ENCODE measurements at regions not wholly inside any gene's neighbourhood (a gene's known extent, or its start where the extent isn't known, plus 50 kb on each side); places are given as distances from the start of the nearest gene placed in this dataset.

- TF ChIP-seq CTCF (IDR thresholded peaks at IDR 0.05) = no peak
- TF ChIP-seq POLR2A (IDR thresholded peaks at IDR 0.05) = no peak
These were observed 911.9 kb upstream of the LRRN3 start for GRCh38 chr7:110179037-110179436.

All from lower leg skin (tissue), 3 donors.